ENCODE measurements at regions not wholly inside any gene's neighbourhood (a gene's known extent, or its start where the extent isn't known, plus 50 kb on each side); places are given as distances from the start of the nearest gene placed in this dataset.

GRCh38 chr10:9230625-9231024 is 1176.1 kb downstream of the GATA3 start:
- H3K4me2 ChIP-seq: no peak overlapping the region
- H2AFZ ChIP-seq: no peak overlapping the region
- WGBS (ENCODE audit: low lambda C conversion rate, missing lambda C conversion rate): 53% methylated on average over 3 of the region's 3 CpGs
- no peaks in the 10 kb centered on the region for H3K27me3 ChIP-seq
- H4K20me1 ChIP-seq (ENCODE audit: insufficient read depth, poor library complexity, severe bottlenecking): no peaks in the 10 kb centered on the region
- H3K36me3 ChIP-seq (replicated peaks; ENCODE audit: insufficient read depth, low read depth): no peaks in the 10 kb centered on the region
- no peak for DNase-seq (ENCODE audit: low spot score)
- no peaks in the 10 kb centered on the region for H3K9me2 ChIP-seq (replicated peaks; ENCODE audit: insufficient read depth)
- H3K9me3 ChIP-seq (ENCODE audit: low read depth): no peaks in the 10 kb centered on the region
- TF ChIP-seq EZH2 (IDR thresholded peaks at IDR 0.05; ENCODE audit: borderline replicate concordance) (no peak), CTCF (IDR thresholded peaks at IDR 0.05; ENCODE audit: poor library complexity) (no peak), EZH2phosphoT487 (IDR thresholded peaks at IDR 0.05; ENCODE audit: low read depth, severe bottlenecking, unreplicated experiment) (no peak)
- H3K4me1 ChIP-seq (ENCODE audit: insufficient read depth): no peaks in the 10 kb centered on the region
- H3K79me2 ChIP-seq: no peaks in the 10 kb centered on the region
- no peak overlapping the region for H3K27ac ChIP-seq
- no peak overlapping the region for H3K4me3 ChIP-seq

GRCh38 chr10:9234191-9234590 is 1179.7 kb downstream of the GATA3 start:
- Histone ChIP-seq H4K20me1 (ENCODE audit: insufficient read depth, poor library complexity, severe bottlenecking) (no peaks in the 10 kb centered on the region), H2AFZ (no peak overlapping the region), H3K4me2 (no peak overlapping the region), H3K27ac (no peak overlapping the region), H3K9me2 (replicated peaks; ENCODE audit: insufficient read depth) (no peaks in the 10 kb centered on the region), H3K4me1 (ENCODE audit: insufficient read depth) (no peaks in the 10 kb centered on the region), H3K79me2 (no peaks in the 10 kb centered on the region), H3K9me3 (ENCODE audit: low read depth) (no peaks in the 10 kb centered on the region), H3K4me3 (no peak overlapping the region), H3K27me3 (no peaks in the 10 kb centered on the region), H3K36me3 (replicated peaks; ENCODE audit: insufficient read depth, low read depth) (no peaks in the 10 kb centered on the region)
- TF ChIP-seq CTCF (IDR thresholded peaks at IDR 0.05; ENCODE audit: poor library complexity): no peak
- TF ChIP-seq EZH2 (IDR thresholded peaks at IDR 0.05; ENCODE audit: borderline replicate concordance): no peak
- TF ChIP-seq EZH2phosphoT487 (IDR thresholded peaks at IDR 0.05; ENCODE audit: low read depth, severe bottlenecking, unreplicated experiment): no peak
- DNase-seq (ENCODE audit: low spot score): no peak
- 60% methylated on average over 1 of the region's 1 CpG for WGBS (ENCODE audit: low lambda C conversion rate, missing lambda C conversion rate)

GRCh38 chr10:9238041-9238440 is 1183.6 kb downstream of the GATA3 start:
- no peaks in the 10 kb centered on the region for H3K4me1 ChIP-seq (ENCODE audit: insufficient read depth)
- no peak overlapping the region for H3K4me2 ChIP-seq
- H3K9me2 ChIP-seq (replicated peaks; ENCODE audit: insufficient read depth): no peaks in the 10 kb centered on the region
- H2AFZ ChIP-seq: no peak overlapping the region
- no peaks in the 10 kb centered on the region for H3K79me2 ChIP-seq
- H3K27ac ChIP-seq: no peak overlapping the region
- TF ChIP-seq EZH2phosphoT487 (IDR thresholded peaks at IDR 0.05; ENCODE audit: low read depth, severe bottlenecking, unreplicated experiment) (no peak), EZH2 (IDR thresholded peaks at IDR 0.05; ENCODE audit: borderline replicate concordance) (no peak), CTCF (IDR thresholded peaks at IDR 0.05; ENCODE audit: poor library complexity) (no peak)
- no peaks in the 10 kb centered on the region for H4K20me1 ChIP-seq (ENCODE audit: insufficient read depth, poor library complexity, severe bottlenecking)
- DNase-seq (ENCODE audit: low spot score): no peak
- 68% methylated on average over 4 of the region's 4 CpGs for WGBS (ENCODE audit: low lambda C conversion rate, missing lambda C conversion rate)
- no peak overlapping the region for H3K4me3 ChIP-seq
- H3K36me3 ChIP-seq (replicated peaks; ENCODE audit: insufficient read depth, low read depth): no peaks in the 10 kb centered on the region
- no peaks in the 10 kb centered on the region for H3K9me3 ChIP-seq (ENCODE audit: low read depth)
- no peaks in the 10 kb centered on the region for H3K27me3 ChIP-seq

GRCh38 chr10:9239298-9239697 is 1184.8 kb downstream of the GATA3 start:
- 37% methylated on average over 8 of the region's 8 CpGs for WGBS (ENCODE audit: low lambda C conversion rate, missing lambda C conversion rate)
- no peaks in the 10 kb centered on the region for H3K27me3 ChIP-seq

More at GRCh38 chr10:9239298-9239697, 1184.8 kb downstream of the GATA3 start:
- TF ChIP-seq EZH2phosphoT487 (IDR thresholded peaks at IDR 0.05; ENCODE audit: low read depth, severe bottlenecking, unreplicated experiment) (no peak), CTCF (IDR thresholded peaks at IDR 0.05; ENCODE audit: poor library complexity) (no peak), EZH2 (IDR thresholded peaks at IDR 0.05; ENCODE audit: borderline replicate concordance) (no peak)
- Histone ChIP-seq H3K4me2 (no peak overlapping the region), H3K4me1 (ENCODE audit: insufficient read depth) (no peaks in the 10 kb centered on the region), H4K20me1 (ENCODE audit: insufficient read depth, poor library complexity, severe bottlenecking) (no peaks in the 10 kb centered on the region), H3K9me3 (ENCODE audit: low read depth) (no peaks in the 10 kb centered on the region), H2AFZ (no peak overlapping the region), H3K36me3 (replicated peaks; ENCODE audit: insufficient read depth, low read depth) (no peaks in the 10 kb centered on the region), H3K79me2 (no peaks in the 10 kb centered on the region), H3K4me3 (no peak overlapping the region), H3K27ac (no peak overlapping the region), H3K9me2 (replicated peaks; ENCODE audit: insufficient read depth) (no peaks in the 10 kb centered on the region)
- DNase-seq (ENCODE audit: low spot score): peak; percentile 10
